H1 (cell line): ENCODE measurements at regions not wholly inside any gene's neighbourhood (a gene's known extent, or its start where the extent isn't known, plus 50 kb on each side); places are given as distances from the start of the nearest gene placed in this dataset.

Experiments used
- CEBPB ChIP-seq: IDR thresholded peaks from 2 replicates; pipeline ENCODE4 v1.6.1; 2012; ENCODE audit warnings: low read depth, low read length
- CREB1 ChIP-seq: IDR thresholded peaks from 2 replicates; pipeline ENCODE4 v1.6.1; 2012; ENCODE audit warnings: inconsistent platforms
- CTCF ChIP-seq, 3 experiments: IDR thresholded peaks; 1 replicate in 2 of 3; 2 replicates in 1 of 3; pipeline versions ENCODE4 v1.5.1 to v1.6.1; 2011; ENCODE audit warnings: low read length in 3 of 3, mild to moderate bottlenecking in 3 of 3, inconsistent platforms in 2 of 3, low read depth in 1 of 3, moderate library complexity in 1 of 3; ENCODE audit not compliant: insufficient read depth in 1 of 3; ENCODE audit errors: control extremely low read depth in 1 of 3
- POLR2A ChIP-seq, 2 experiments: IDR thresholded peaks; 1 replicate in 1 of 2; 2 replicates in 1 of 2; pipeline ENCODE4 v1.6.1; 2011; ENCODE audit warnings: low read depth in 2 of 2, low read length in 2 of 2, mild to moderate bottlenecking in 2 of 2; ENCODE audit errors: control extremely low read depth in 1 of 2
- POLR2AphosphoS5 ChIP-seq: IDR thresholded peaks from 2 replicates; pipeline ENCODE4 v1.6.1; 2011; ENCODE audit warnings: low read depth, low read length
- POU5F1 ChIP-seq: IDR thresholded peaks from 2 replicates; pipeline ENCODE4 v1.6.1; 2011; ENCODE audit warnings: low read depth, mild to moderate bottlenecking, low read length, moderate library complexity
- SP1 ChIP-seq: IDR thresholded peaks from 2 replicates; pipeline ENCODE4 v1.6.1; 2011; ENCODE audit warnings: low read depth, low read length
- TF ChIP-seq, protein P1 (sequence below): IDR thresholded peaks from 2 replicates; pipeline ENCODE4 v1.6.1; 2011; ENCODE audit warnings: low read length, improper control_type of control experiment

GRCh38 chr12:42640391-42640790 is 50.8 kb upstream of the PRICKLE1 start:
- TF ChIP-seq CTCF (IDR thresholded peaks at IDR 0.05; ENCODE audit: control extremely low read depth in 1 of 3, insufficient read depth in 1 of 3, low read depth in 1 of 3, low read length in 3 of 3) (no peak), SP1 (no peak), POLR2A (IDR thresholded peaks at IDR 0.05; ENCODE audit: control extremely low read depth in 1 of 2, low read depth in 2 of 2, low read length in 2 of 2) (no peak), POLR2AphosphoS5 (no peak), POU5F1 (no peak), CEBPB (no peak), CREB1 (no peak)
- TF ChIP-seq, protein P1, sequence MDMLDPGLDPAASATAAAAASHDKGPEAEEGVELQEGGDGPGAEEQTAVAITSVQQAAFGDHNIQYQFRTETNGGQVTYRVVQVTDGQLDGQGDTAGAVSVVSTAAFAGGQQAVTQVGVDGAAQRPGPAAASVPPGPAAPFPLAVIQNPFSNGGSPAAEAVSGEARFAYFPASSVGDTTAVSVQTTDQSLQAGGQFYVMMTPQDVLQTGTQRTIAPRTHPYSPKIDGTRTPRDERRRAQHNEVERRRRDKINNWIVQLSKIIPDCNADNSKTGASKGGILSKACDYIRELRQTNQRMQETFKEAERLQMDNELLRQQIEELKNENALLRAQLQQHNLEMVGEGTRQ = no peak
